C4-2B (cell line): ENCODE measurements at regions not wholly inside any gene's neighbourhood (a gene's known extent, or its start where the extent isn't known, plus 50 kb on each side); places are given as distances from the start of the nearest gene placed in this dataset.

Experiments
- ZFX ChIP-seq: fragments of 450-650 bp; IDR thresholded peaks from 2 replicates; pipeline ENCODE4 v1.6.1; 2017
- TF ChIP-seq, protein P1 (sequence below): fragments of 450-650 bp; conservative IDR thresholded peaks from 2 replicates; pipeline ENCODE4 v1.5.1; 2017; ENCODE audit warnings: mild to moderate bottlenecking

DNA sequence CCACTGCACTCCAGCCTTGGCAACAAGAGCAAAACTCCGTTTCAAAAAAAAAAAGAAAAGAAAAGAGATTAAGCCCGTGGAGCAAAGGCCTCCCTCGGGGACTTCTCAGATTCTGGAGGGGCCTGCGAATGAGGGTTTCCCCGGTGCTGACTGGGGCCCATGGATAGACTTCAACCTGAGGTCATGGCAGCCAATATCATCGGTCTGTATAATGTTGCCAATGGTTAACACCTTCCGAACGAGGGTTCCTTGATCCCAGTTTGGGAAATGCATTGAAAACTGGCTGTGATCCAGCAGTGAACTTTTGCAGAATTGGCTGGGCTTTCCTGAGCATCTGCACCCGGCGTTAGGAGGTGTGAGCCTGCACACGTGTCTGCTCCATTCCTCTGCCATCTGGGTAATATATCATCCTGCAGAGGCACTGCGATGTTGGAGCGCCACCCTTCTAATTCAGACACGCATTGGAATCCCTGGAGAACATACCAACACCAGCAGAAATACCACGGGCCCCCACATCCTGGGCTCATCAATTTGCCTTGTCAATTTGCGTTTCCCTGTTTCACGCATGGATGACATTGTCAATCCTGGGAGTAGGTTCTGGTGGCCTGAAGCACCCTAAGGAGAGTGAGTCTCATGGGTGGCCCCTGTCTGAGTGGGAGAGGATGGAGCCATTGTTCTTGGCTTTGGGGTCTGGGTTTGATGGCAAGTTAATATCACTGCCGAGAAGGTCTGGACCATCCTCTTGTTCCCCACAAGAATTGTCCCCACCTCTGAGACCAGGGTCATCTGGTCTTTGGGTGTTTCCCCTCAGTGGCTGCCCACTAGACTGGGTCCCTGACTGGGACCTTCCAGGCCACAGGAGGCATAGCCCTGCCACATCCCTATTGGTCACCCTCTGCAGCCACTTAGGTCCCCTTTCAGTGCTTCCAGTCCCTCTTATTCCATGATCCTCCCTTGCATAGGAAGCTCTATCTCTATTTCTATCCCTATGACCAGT, 441.0 kb downstream of the PTPRU start:
- TF ChIP-seq, protein P1, sequence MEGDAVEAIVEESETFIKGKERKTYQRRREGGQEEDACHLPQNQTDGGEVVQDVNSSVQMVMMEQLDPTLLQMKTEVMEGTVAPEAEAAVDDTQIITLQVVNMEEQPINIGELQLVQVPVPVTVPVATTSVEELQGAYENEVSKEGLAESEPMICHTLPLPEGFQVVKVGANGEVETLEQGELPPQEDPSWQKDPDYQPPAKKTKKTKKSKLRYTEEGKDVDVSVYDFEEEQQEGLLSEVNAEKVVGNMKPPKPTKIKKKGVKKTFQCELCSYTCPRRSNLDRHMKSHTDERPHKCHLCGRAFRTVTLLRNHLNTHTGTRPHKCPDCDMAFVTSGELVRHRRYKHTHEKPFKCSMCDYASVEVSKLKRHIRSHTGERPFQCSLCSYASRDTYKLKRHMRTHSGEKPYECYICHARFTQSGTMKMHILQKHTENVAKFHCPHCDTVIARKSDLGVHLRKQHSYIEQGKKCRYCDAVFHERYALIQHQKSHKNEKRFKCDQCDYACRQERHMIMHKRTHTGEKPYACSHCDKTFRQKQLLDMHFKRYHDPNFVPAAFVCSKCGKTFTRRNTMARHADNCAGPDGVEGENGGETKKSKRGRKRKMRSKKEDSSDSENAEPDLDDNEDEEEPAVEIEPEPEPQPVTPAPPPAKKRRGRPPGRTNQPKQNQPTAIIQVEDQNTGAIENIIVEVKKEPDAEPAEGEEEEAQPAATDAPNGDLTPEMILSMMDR: no peak
- no peak for TF ChIP-seq ZFX
